ENCODE measurements at regions not wholly inside any gene's neighbourhood (a gene's known extent, or its start where the extent isn't known, plus 50 kb on each side); places are given as distances from the start of the nearest gene placed in this dataset.

- TF ChIP-seq CTCF (conservative IDR thresholded peaks at IDR 0.05) = no peak
- no peak for TF ChIP-seq EZH2 (IDR thresholded peaks at IDR 0.05; ENCODE audit: low read depth)
Measured at GRCh38 chr2:78061732-78062131, 539.6 kb upstream of the LRRTM4 start.

All from PC-9 (cell line).